Testis (tissue), 2 donors: ENCODE measurements at regions not wholly inside any gene's neighbourhood (a gene's known extent, or its start where the extent isn't known, plus 50 kb on each side); places are given as distances from the start of the nearest gene placed in this dataset.

Experiments used
- DNase-seq: peaks from one replicate; pipeline ENCODE4 v3.0.0-alpha.2; 2019
- H3K27ac ChIP-seq, 2 donors: fragments of 200-600 bp; sonication (generic); one replicate each; pipeline ENCODE4 v1.5.1; 2019
- H3K27me3 ChIP-seq: fragments of 200-600 bp; sonication (generic); one replicate; pipeline ENCODE4 v1.5.1; 2019
- H3K36me3 ChIP-seq: fragments of 200-600 bp; sonication (generic); one replicate; pipeline ENCODE4 v1.5.1; 2017; ENCODE audit warnings: low read depth; ENCODE audit errors: missing control alignments
- H3K4me1 ChIP-seq: fragments of 200-600 bp; sonication (generic); one replicate; pipeline ENCODE4 v1.5.1; 2019
- H3K4me3 ChIP-seq, 2 donors: fragments of 200-600 bp; sonication (generic); one replicate each; pipeline ENCODE4 v1.5.1; 2017 to 2019
- H3K9me3 ChIP-seq: fragments of 200-600 bp; sonication (generic); one replicate; pipeline ENCODE4 v1.5.1; 2017
- CTCF ChIP-seq, 3 experiments: fragments of 450-650 bp in 2 of 3; fragments of 200-600 bp in 1 of 3; sonication (generic) in 1 of 3; IDR thresholded peaks; one replicate each; pipeline ENCODE4 v1.5.1; 2016 to 2019; ENCODE audit warnings: antibody characterized with exemption in 3 of 3, mild to moderate bottlenecking in 2 of 3, moderate library complexity in 1 of 3
- POLR2A ChIP-seq: fragments of 450-650 bp; IDR thresholded peaks from one replicate; pipeline ENCODE4 v1.6.1; 2017; ENCODE audit warnings: antibody characterized with exemption, mild to moderate bottlenecking, moderate library complexity
- WGBS, 2 donors: methylation state at CpG; one replicate each; pipeline ENCODE4 v1.1.5; 2018; 5-methylcytosine and 5-hydroxymethylcytosine counted together
- intact Hi-C: fragments of 100-400 bp; cut with DNase I; formaldehyde crosslinking; loops from one replicate; pipeline ENCODE4 v1.15.1; 2023; ENCODE audit warnings: low total_unique reads

GRCh38 chr16:35841632-35842031 lies 2382.2 kb downstream of the TP53TG3F start:
- WGBS, 2 donors: 33 to 41% methylated on average over 3 of the region's 3 CpGs
- intact Hi-C loops: no loop called here
- TF ChIP-seq CTCF (IDR thresholded peaks at IDR 0.05): no peak
- TF ChIP-seq POLR2A: no peak

GRCh38 chr16:35862242-35862641 lies 2402.8 kb downstream of the TP53TG3F start:
- no peaks in the 10 kb centered on the region for H3K36me3 ChIP-seq
- DNase-seq: no peak
- no peak overlapping the region for H3K27ac ChIP-seq
- H3K4me1 ChIP-seq: no peaks in the 10 kb centered on the region
- no peak for TF ChIP-seq CTCF (IDR thresholded peaks at IDR 0.05)
- no peak for TF ChIP-seq POLR2A
- no peaks in the 10 kb centered on the region for H3K27me3 ChIP-seq
- intact Hi-C loops: no loop called here
- H3K9me3 ChIP-seq: no peaks in the 10 kb centered on the region
- no peak overlapping the region for H3K4me3 ChIP-seq

More at GRCh38 chr16:35841632-35842031, 2382.2 kb downstream of the TP53TG3F start:
- Histone ChIP-seq H3K4me3 (no peak overlapping the region), H3K36me3 (no peaks in the 10 kb centered on the region), H3K27ac (no peak overlapping the region), H3K4me1 (no peaks in the 10 kb centered on the region), H3K9me3 (no peaks in the 10 kb centered on the region), H3K27me3 (no peaks in the 10 kb centered on the region)
- no peak for DNase-seq

GRCh38 chr16:35868630-35869029 lies 2409.2 kb downstream of the TP53TG3F start:
- TF ChIP-seq POLR2A (no peak), CTCF (IDR thresholded peaks at IDR 0.05) (no peak)
- intact Hi-C loops: no loop called here
- Histone ChIP-seq H3K27me3 (no peaks in the 10 kb centered on the region), H3K4me1 (no peaks in the 10 kb centered on the region), H3K9me3 (no peaks in the 10 kb centered on the region), H3K27ac (no peak overlapping the region), H3K4me3 (no peak overlapping the region), H3K36me3 (no peaks in the 10 kb centered on the region)
- DNase-seq: no peak
- 42% methylated on average over 3 of the region's 3 CpGs for WGBS, 2 donors

- TF ChIP-seq POLR2A: no peak
- no peak for TF ChIP-seq CTCF (IDR thresholded peaks at IDR 0.05)
- no peak for DNase-seq
- intact Hi-C loops: no loop called here
Measured at GRCh38 chr16:35873472-35873871, 2414.1 kb downstream of the TP53TG3F start.

GRCh38 chr16:35881654-35882053 lies 2422.2 kb downstream of the TP53TG3F start:
- no peak for TF ChIP-seq CTCF (IDR thresholded peaks at IDR 0.05)
- TF ChIP-seq POLR2A: no peak
- H3K4me3 ChIP-seq: no peak overlapping the region
- no peaks in the 10 kb centered on the region for H3K9me3 ChIP-seq
- no peaks in the 10 kb centered on the region for H3K27me3 ChIP-seq
- DNase-seq: no peak
- WGBS, 2 donors: 64 to 82% methylated on average over 2 of the region's 2 CpGs
- H3K36me3 ChIP-seq: no peaks in the 10 kb centered on the region
- intact Hi-C loops: no loop called here
- H3K4me1 ChIP-seq: no peaks in the 10 kb centered on the region
- no peak overlapping the region for H3K27ac ChIP-seq

More at GRCh38 chr16:35873472-35873871, 2414.1 kb downstream of the TP53TG3F start:
- no peak overlapping the region for H3K4me3 ChIP-seq
- H3K4me1 ChIP-seq: no peaks in the 10 kb centered on the region
- H3K27me3 ChIP-seq: no peaks in the 10 kb centered on the region
- WGBS, 2 donors: 61% methylated on average over 4 of the region's 4 CpGs
- no peaks in the 10 kb centered on the region for H3K9me3 ChIP-seq
- H3K27ac ChIP-seq: no peak overlapping the region
- no peaks in the 10 kb centered on the region for H3K36me3 ChIP-seq
